Posterior vena cava (tissue), 2 donors: ENCODE measurements at regions not wholly inside any gene's neighbourhood (a gene's known extent, or its start where the extent isn't known, plus 50 kb on each side); places are given as distances from the start of the nearest gene placed in this dataset.
"Not testable (repeated sequence)": the region's sequence is repeated elsewhere in the genome, so short reads cannot be mapped to it uniquely, and the experiment has no call there.

ENCODE experiments used
- DNase-seq: peaks from one replicate; pipeline ENCODE4 v3.0.0-alpha.2; 2020; ENCODE audit warnings: low spot score
- intact Hi-C, 2 donors: fragments of 100-400 bp; cut with DNase I; formaldehyde crosslinking; loops; one replicate each; pipeline versions ENCODE4 v1.14.1 to v1.14.2; 2022 to 2023
- donor health status: DM: yes; HTN: yes; CAD: no.
- donor health status: DM: yes; HTN: yes; CAD: no.

- no peak for DNase-seq
- intact Hi-C loops = no loop called here
These were observed 120.1 kb downstream of the HAUS1 start for GRCh38 chr18:46224181-46224775.

GRCh38 chr18:46226461-46226860, 122.3 kb downstream of the HAUS1 start:
- intact Hi-C loops = no loop called here
- no peak for DNase-seq

GRCh38 chr18:46229641-46230040, 125.5 kb downstream of the HAUS1 start:
- intact Hi-C loops, DNase-seq: not testable (repeated sequence)

- no peak for DNase-seq
- intact Hi-C loops = loop anchor here in 1 of 2 donors (5.0 kb wide), 1 partner anchor 941 kb away; the partner anchor contains the start of gene IER3IP1
These were observed 132.0 kb downstream of the HAUS1 start for GRCh38 chr18:46236156-46236555.

GRCh38 chr18:46237891-46238290, 133.7 kb downstream of the HAUS1 start:
- intact Hi-C loops = loop anchor here in 1 of 2 donors (5.0 kb wide), 1 partner anchor 939 kb away; the partner anchor contains the start of gene IER3IP1
- DNase-seq = no peak

- intact Hi-C loops = loop anchor here in 1 of 2 donors (5.0 kb wide), 1 partner anchor 938 kb away; the partner anchor contains the start of gene IER3IP1
- DNase-seq = no peak
These were observed 135.4 kb downstream of the HAUS1 start for GRCh38 chr18:46239549-46239948.

GRCh38 chr18:46239998-46240397, 135.8 kb downstream of the HAUS1 start:
- intact Hi-C loops = loop anchor here in 1 of 2 donors (5.0 kb wide), 1 partner anchor 937 kb away; the partner anchor contains the start of gene IER3IP1
- no peak for DNase-seq

GRCh38 chr18:46241393-46241792, 137.2 kb downstream of the HAUS1 start:
- intact Hi-C loops, DNase-seq: not testable (repeated sequence)

GRCh38 chr18:46242183-46242582, 138.0 kb downstream of the HAUS1 start:
- no peak for DNase-seq
- intact Hi-C loops = no loop called here

- intact Hi-C loops = no loop called here
- DNase-seq = no peak
These were observed 138.9 kb downstream of the HAUS1 start for GRCh38 chr18:46243095-46243494.

GRCh38 chr18:46243673-46244072, 139.5 kb downstream of the HAUS1 start:
- no peak for DNase-seq
- intact Hi-C loops = no loop called here

GRCh38 chr18:46246101-46246500, 141.9 kb downstream of the HAUS1 start:
- intact Hi-C loops = no loop called here
- no peak for DNase-seq

- intact Hi-C loops = no loop called here
- no peak for DNase-seq
These were observed 143.8 kb downstream of the HAUS1 start for GRCh38 chr18:46247942-46248341.

GRCh38 chr18:46250084-46250811, 146.1 kb downstream of the HAUS1 start:
- DNase-seq = no peak
- intact Hi-C loops = no loop called here

- DNase-seq = no peak
- intact Hi-C loops = no loop called here
These were observed 146.6 kb downstream of the HAUS1 start for GRCh38 chr18:46250812-46251173.

GRCh38 chr18:46252759-46253158, 148.6 kb downstream of the HAUS1 start:
- intact Hi-C loops = no loop called here

GRCh38 chr18:46253498-46253897, 149.3 kb downstream of the HAUS1 start:
- intact Hi-C loops = no loop called here
- no peak for DNase-seq

More at GRCh38 chr18:46252759-46253158, 148.6 kb downstream of the HAUS1 start:
- DNase-seq = no peak

- intact Hi-C loops = no loop called here
These were observed 151.9 kb downstream of the HAUS1 start for GRCh38 chr18:46256078-46256477.

GRCh38 chr18:46257366-46257765, 153.2 kb downstream of the HAUS1 start:
- DNase-seq = no peak
- intact Hi-C loops = no loop called here

More at GRCh38 chr18:46256078-46256477, 151.9 kb downstream of the HAUS1 start:
- no peak for DNase-seq

GRCh38 chr18:46260016-46260878, 156.1 kb downstream of the HAUS1 start:
- no peak for DNase-seq
- intact Hi-C loops = no loop called here
